GM23338 (cell line): ENCODE measurements at regions not wholly inside any gene's neighbourhood (a gene's known extent, or its start where the extent isn't known, plus 50 kb on each side); places are given as distances from the start of the nearest gene placed in this dataset.

ENCODE experiments used
- ATAC-seq: fragments of 200-7000 bp; cut with Tn5 transposase; 3 replicates; pipeline ENCODE4 v1.9.1; 2020
- DNase-seq: peaks from one replicate; pipeline ENCODE4 v3.0.0-alpha.2; 2015; ENCODE audit warnings: low spot score
- H2AFZ ChIP-seq: fragments of 200-600 bp; sonication (generic); 2 replicates; pipeline ENCODE4 v1.8.0; 2016; ENCODE audit warnings: antibody characterized with exemption, mild to moderate bottlenecking, moderate library complexity
- H3F3A ChIP-seq: fragments of 200-600 bp; sonication (generic); replicated peaks from 2 replicates; pipeline ENCODE4 v1.8.0; 2017; ENCODE audit warnings: antibody characterized with exemption, mixed run types, low read depth
- H3K27ac ChIP-seq: fragments of 200-600 bp; sonication (generic); 2 replicates; pipeline ENCODE4 v1.6.1; 2016; ENCODE audit warnings: low read depth
- H3K27me3 ChIP-seq: fragments of 200-600 bp; sonication (generic); 2 replicates; pipeline ENCODE4 v1.8.0; 2016; ENCODE audit warnings: mild to moderate bottlenecking, mixed run types, moderate library complexity; ENCODE audit not compliant: insufficient read depth
- H3K36me3 ChIP-seq: fragments of 200-600 bp; sonication (generic); 2 replicates; pipeline ENCODE4 v1.8.0; 2016; ENCODE audit warnings: mild to moderate bottlenecking; ENCODE audit not compliant: insufficient read depth
- H3K4me1 ChIP-seq: fragments of 200-600 bp; sonication (generic); 2 replicates; pipeline ENCODE4 v1.8.0; 2016; ENCODE audit warnings: mild to moderate bottlenecking, moderate library complexity; ENCODE audit not compliant: insufficient read depth
- H3K4me2 ChIP-seq: fragments of 200-600 bp; sonication (generic); 2 replicates; pipeline ENCODE4 v1.7.1; 2017; ENCODE audit warnings: mixed run types
- H3K4me3 ChIP-seq: fragments of 200-600 bp; sonication (generic); 2 replicates; pipeline ENCODE4 v1.6.1; 2016; ENCODE audit warnings: mixed run types
- H3K79me2 ChIP-seq: fragments of 200-600 bp; sonication (generic); replicated peaks from 2 replicates; pipeline ENCODE4 v1.8.0; 2017; ENCODE audit warnings: mild to moderate bottlenecking; ENCODE audit not compliant: insufficient read depth
- H3K9me2 ChIP-seq: fragments of 200-600 bp; sonication (generic); 2 replicates; pipeline ENCODE4 v1.8.0; 2017; ENCODE audit not compliant: insufficient read depth
- H4K20me1 ChIP-seq: fragments of 200-600 bp; sonication (generic); replicated peaks from 2 replicates; pipeline ENCODE4 v1.8.0; 2017; ENCODE audit warnings: mild to moderate bottlenecking; ENCODE audit not compliant: insufficient read depth
- H3K27ac Mint-ChIP-seq: 2 replicates; pipeline ENCODE4 v1.8.0; 2020; ENCODE audit warnings: inconsistent platforms, mild to moderate bottlenecking, moderate library complexity, mixed read lengths
- H3K27me3 Mint-ChIP-seq: 3 replicates; pipeline ENCODE4 v1.8.0; 2022; ENCODE audit warnings: low read depth, mild to moderate bottlenecking, moderate library complexity, mixed read lengths, inconsistent platforms; ENCODE audit not compliant: insufficient read depth, poor library complexity
- H3K36me3 Mint-ChIP-seq: 3 replicates; pipeline ENCODE4 v1.8.0; 2021; ENCODE audit warnings: low read depth, mild to moderate bottlenecking, inconsistent platforms, moderate library complexity, mixed read lengths
- H3K4me1 Mint-ChIP-seq: 3 replicates; pipeline ENCODE4 v1.8.0; 2020; ENCODE audit warnings: mild to moderate bottlenecking, inconsistent platforms, mixed read lengths
- H3K4me3 Mint-ChIP-seq: 3 replicates; pipeline ENCODE4 v1.8.0; 2021; ENCODE audit warnings: moderate library complexity, mild to moderate bottlenecking, inconsistent platforms, mixed read lengths
- H3K9me3 Mint-ChIP-seq: 3 replicates; pipeline ENCODE4 v1.8.0; 2020; ENCODE audit warnings: moderate library complexity, mild to moderate bottlenecking, inconsistent platforms, mixed read lengths
- CREB1 ChIP-seq: fragments of 250-450 bp; sonication (Bioruptor Pico); IDR thresholded peaks from 2 replicates; pipeline ENCODE4 v1.5.0; 2020; ENCODE audit warnings: low read depth, mild to moderate bottlenecking, moderate library complexity
- EZH2 ChIP-seq: fragments of 200-600 bp; sonication (generic); IDR thresholded peaks from one replicate; pipeline ENCODE4 v1.8.0; 2017; ENCODE audit warnings: antibody characterized with exemption, mild to moderate bottlenecking, low read depth; ENCODE audit not compliant: unreplicated experiment
- EZH2phosphoT487 ChIP-seq: fragments of 200-600 bp; sonication (generic); IDR thresholded peaks from one replicate; pipeline ENCODE4 v1.8.1; 2018; ENCODE audit warnings: antibody characterized with exemption; ENCODE audit not compliant: unreplicated experiment
- JUNB ChIP-seq: IDR thresholded peaks from one replicate; pipeline ENCODE4 v1.6.1; 2016; ENCODE audit warnings: antibody characterized with exemption; ENCODE audit not compliant: unreplicated experiment
- NANOG ChIP-seq: IDR thresholded peaks from 2 replicates; pipeline ENCODE4 v1.6.1; 2016; ENCODE audit warnings: antibody characterized with exemption, borderline replicate concordance
- REST ChIP-seq: IDR thresholded peaks from one replicate; pipeline ENCODE4 v1.6.1; 2018; ENCODE audit warnings: antibody characterized with exemption; ENCODE audit not compliant: unreplicated experiment
- STAT1 ChIP-seq: IDR thresholded peaks from one replicate; pipeline ENCODE4 v1.6.1; 2016; ENCODE audit warnings: antibody characterized with exemption; ENCODE audit not compliant: unreplicated experiment
- ZNF114 ChIP-seq: fragments of 250-450 bp; sonication (Bioruptor Pico); IDR thresholded peaks from 2 replicates; pipeline ENCODE4 v1.5.0; 2020; ENCODE audit warnings: mild to moderate bottlenecking, moderate library complexity
- ZNF331 ChIP-seq: fragments of 250-450 bp; sonication (Bioruptor Pico); IDR thresholded peaks from 2 replicates; pipeline ENCODE4 v1.5.0; 2020; ENCODE audit warnings: low read depth, mild to moderate bottlenecking, moderate library complexity

GRCh38 chr19:28257396-28257795 lies 955.6 kb downstream of the UQCRFS1 start:
- H3K27ac Mint-ChIP-seq, result no peak overlapping the region
- Histone ChIP-seq H3K36me3 (no peaks in the 10 kb centered on the region), H3K4me2 (no peak overlapping the region), H3K4me1 (no peaks in the 10 kb centered on the region), H3F3A (no peaks in the 10 kb centered on the region), H3K79me2 (no peaks in the 10 kb centered on the region), H3K9me2 (peaks cover 16% of the 10 kb centered on the region; the same call in 1 of the 2 replicates), H4K20me1 (no peaks in the 10 kb centered on the region), H3K4me3 (no peak overlapping the region), H3K27me3 (no peaks in the 10 kb centered on the region), H2AFZ (no peak overlapping the region), H3K27ac (no peak overlapping the region)
- no peak overlapping the region for H3K4me3 Mint-ChIP-seq
- no peaks in the 10 kb centered on the region for H3K36me3 Mint-ChIP-seq
- TF ChIP-seq EZH2phosphoT487, result no peak
- TF ChIP-seq NANOG, result no peak
- no peak for TF ChIP-seq CREB1 (CRISPR knock-in tag)
- TF ChIP-seq STAT1, result no peak
- H3K9me3 Mint-ChIP-seq, result no peaks in the 10 kb centered on the region
- DNase-seq, result no peak
- H3K27me3 Mint-ChIP-seq, result no peaks in the 10 kb centered on the region
- ATAC-seq, result no peak
- peaks cover 2% of the 10 kb centered on the region for H3K4me1 Mint-ChIP-seq

GRCh38 chr19:28247243-28247642 lies 965.7 kb downstream of the UQCRFS1 start:
- H3K4me2 ChIP-seq, result no peak overlapping the region
- TF ChIP-seq EZH2 (no peak), STAT1 (no peak), JUNB (no peak), ZNF331 (CRISPR knock-in tag) (no peak), REST (no peak), CREB1 (CRISPR knock-in tag) (no peak), NANOG (no peak)
- 0 out of 2 replicates have a peak, but pooled peaks cover 7% of the 10 kb centered on the region for H3K9me2 ChIP-seq
- Mint-ChIP-seq H3K4me1 (no peaks in the 10 kb centered on the region), H3K9me3 (no peaks in the 10 kb centered on the region), H3K27ac (no peak overlapping the region), H3K4me3 (no peak overlapping the region), H3K27me3 (peaks cover 3% of the 10 kb centered on the region), H3K36me3 (no peaks in the 10 kb centered on the region)
- DNase-seq (no peak), ATAC-seq (no peak)
- no peak overlapping the region for H3K27ac ChIP-seq
- no peaks in the 10 kb centered on the region for H3K27me3 ChIP-seq
- H2AFZ ChIP-seq, result no peak overlapping the region
- no peaks in the 10 kb centered on the region for H3K36me3 ChIP-seq
- H3F3A ChIP-seq, result no peaks in the 10 kb centered on the region
- no peak overlapping the region for H3K4me3 ChIP-seq
- no peaks in the 10 kb centered on the region for H4K20me1 ChIP-seq
- no peaks in the 10 kb centered on the region for H3K79me2 ChIP-seq
- H3K4me1 ChIP-seq, result no peaks in the 10 kb centered on the region

GRCh38 chr19:28245937-28246336 lies 967.0 kb downstream of the UQCRFS1 start:
- Histone ChIP-seq H3F3A (no peaks in the 10 kb centered on the region), H3K27ac (no peak overlapping the region), H3K4me3 (no peak overlapping the region), H3K79me2 (no peaks in the 10 kb centered on the region), H3K4me1 (no peaks in the 10 kb centered on the region), H3K27me3 (no peaks in the 10 kb centered on the region), H4K20me1 (no peaks in the 10 kb centered on the region), H3K36me3 (no peaks in the 10 kb centered on the region), H3K4me2 (no peak overlapping the region), H3K9me2 (0 out of 2 replicates have a peak, but pooled peaks cover 7% of the 10 kb centered on the region), H2AFZ (no peak overlapping the region)
- H3K9me3 Mint-ChIP-seq, result no peaks in the 10 kb centered on the region
- H3K27ac Mint-ChIP-seq, result no peak overlapping the region
- H3K36me3 Mint-ChIP-seq, result no peaks in the 10 kb centered on the region
- no peak overlapping the region for H3K4me3 Mint-ChIP-seq
- H3K4me1 Mint-ChIP-seq, result no peaks in the 10 kb centered on the region
- DNase-seq (no peak), ATAC-seq (no peak)
- H3K27me3 Mint-ChIP-seq, result peaks cover 3% of the 10 kb centered on the region
- no peak for TF ChIP-seq REST
- TF ChIP-seq NANOG, result no peak
- no peak for TF ChIP-seq ZNF331 (CRISPR knock-in tag)
- no peak for TF ChIP-seq ZNF114
- no peak for TF ChIP-seq EZH2
